Neural cell (in vitro differentiated cells): ENCODE measurements at regions not wholly inside any gene's neighbourhood (a gene's known extent, or its start where the extent isn't known, plus 50 kb on each side); places are given as distances from the start of the nearest gene placed in this dataset.
"Not testable (repeated sequence)": the region's sequence is repeated elsewhere in the genome, so short reads cannot be mapped to it uniquely, and the experiment has no call there.

Experiments
- H2AFZ ChIP-seq: fragments of 200-600, 300-800 bp; sonication (generic), shearing (Covaris generic); 2 replicates; pipeline ENCODE4 v1.6.0; 2014; ENCODE audit warnings: low read depth, mild to moderate bottlenecking, antibody characterized with exemption, low read length, moderate library complexity
- H3F3A ChIP-seq: fragments of 200-600 bp; shearing (Covaris generic); 2 replicates; pipeline ENCODE4 v1.6.1; 2016; ENCODE audit warnings: mild to moderate bottlenecking, moderate library complexity, mixed read lengths, antibody characterized with exemption, low read length; ENCODE audit not compliant: insufficient read depth, poor library complexity, severe bottlenecking
- H3K27ac ChIP-seq: fragments of 200-600, 300-800 bp; sonication (generic), shearing (Covaris generic); 2 replicates; pipeline ENCODE4 v1.5.1; 2014; ENCODE audit warnings: mild to moderate bottlenecking, low read length, moderate library complexity
- H3K27me3 ChIP-seq: fragments of 300-800, 200-600 bp; sonication (generic), shearing (Covaris generic); 2 replicates; pipeline ENCODE4 v1.6.0; 2014; ENCODE audit warnings: mild to moderate bottlenecking, low read depth, low read length, moderate library complexity; ENCODE audit not compliant: insufficient read depth
- H3K36me3 ChIP-seq: fragments of 300-800, 200-600 bp; sonication (generic), shearing (Covaris generic); 2 replicates; pipeline ENCODE4 v1.5.1; 2014; ENCODE audit warnings: mild to moderate bottlenecking, antibody characterized with exemption, low read length, moderate library complexity; ENCODE audit not compliant: insufficient read depth
- H3K4me2 ChIP-seq: fragments of 300-800, 200-600 bp; sonication (generic), shearing (Covaris generic); 2 replicates; pipeline ENCODE4 v1.6.0; 2014; ENCODE audit warnings: mild to moderate bottlenecking, low read length
- H3K4me3 ChIP-seq: fragments of 300-800, 200-600 bp; sonication (generic), shearing (Covaris generic); 2 replicates; pipeline ENCODE4 v1.5.1; 2014; ENCODE audit warnings: mild to moderate bottlenecking, low read length, moderate library complexity
- H3K79me2 ChIP-seq: fragments of 200-600 bp; shearing (Covaris generic); replicated peaks from 2 replicates; pipeline ENCODE4 v1.6.0; 2014; ENCODE audit warnings: mild to moderate bottlenecking, low read length, moderate library complexity; ENCODE audit not compliant: insufficient read depth
- H3K9ac ChIP-seq: fragments of 300-800, 200-600 bp; sonication (generic), shearing (Covaris generic); 2 replicates; pipeline ENCODE4 v1.6.1; 2016; ENCODE audit warnings: mild to moderate bottlenecking, low read length, mixed read lengths
- H3K9me2 ChIP-seq: fragments of 200-600 bp; shearing (Covaris generic); 2 replicates; pipeline ENCODE4 v1.6.1; 2016; ENCODE audit warnings: mild to moderate bottlenecking, low read length, mixed read lengths; ENCODE audit not compliant: insufficient read depth
- H3K9me3 ChIP-seq: fragments of 200-600, 300-800 bp; sonication (generic), shearing (Covaris generic); 2 replicates; pipeline ENCODE4 v1.6.1; 2016; ENCODE audit warnings: mild to moderate bottlenecking, mixed run types, low read length, moderate library complexity, mixed read lengths
- H4K20me1 ChIP-seq: fragments of 200-600 bp; shearing (Covaris generic); 2 replicates; pipeline ENCODE4 v1.6.1; 2016; ENCODE audit warnings: mild to moderate bottlenecking, mixed run types; ENCODE audit not compliant: insufficient read depth
- EP300 ChIP-seq: fragments of 450-650 bp; conservative IDR thresholded peaks from 2 replicates; pipeline ENCODE4 v1.6.1; 2014; ENCODE audit warnings: antibody characterized with exemption, mild to moderate bottlenecking, moderate library complexity; ENCODE audit not compliant: poor library complexity, severe bottlenecking
- EZH2 ChIP-seq: fragments of 200-600, 300-800 bp; shearing (Covaris generic), sonication (generic); IDR thresholded peaks from 2 replicates; pipeline ENCODE4 v1.6.1; 2014; ENCODE audit warnings: antibody characterized with exemption, low read length, borderline replicate concordance, mild to moderate bottlenecking; ENCODE audit not compliant: insufficient read depth, poor library complexity, severe bottlenecking
- MXI1 ChIP-seq: fragments of 450-650 bp; conservative IDR thresholded peaks from 2 replicates; pipeline ENCODE4 v1.6.1; 2014; ENCODE audit warnings: antibody characterized with exemption, mild to moderate bottlenecking; ENCODE audit not compliant: poor library complexity, severe bottlenecking
- POLR2AphosphoS5 ChIP-seq: IDR thresholded peaks from 2 replicates; pipeline ENCODE4 v1.6.1; 2012
- RAD21 ChIP-seq: fragments of 450-650 bp; conservative IDR thresholded peaks from 2 replicates; pipeline ENCODE4 v1.6.1; 2014; ENCODE audit warnings: antibody characterized with exemption, mild to moderate bottlenecking, moderate library complexity
- SMC3 ChIP-seq: fragments of 450-650 bp; conservative IDR thresholded peaks from 2 replicates; pipeline ENCODE4 v1.6.1; 2014; ENCODE audit warnings: antibody characterized with exemption, mild to moderate bottlenecking, moderate library complexity; ENCODE audit not compliant: poor library complexity
- TAF1 ChIP-seq: IDR thresholded peaks from 2 replicates; pipeline ENCODE4 v1.6.1; 2012; ENCODE audit warnings: low read depth
- TF ChIP-seq, protein P1 (sequence below): fragments of 450-650 bp; IDR thresholded peaks from 2 replicates; pipeline ENCODE4 v1.5.1; 2014; ENCODE audit warnings: antibody characterized with exemption, mild to moderate bottlenecking, moderate library complexity; ENCODE audit not compliant: poor library complexity, severe bottlenecking
- TF ChIP-seq, protein P2 (sequence below): IDR thresholded peaks from 2 replicates; pipeline ENCODE4 v1.6.1; 2012; ENCODE audit warnings: borderline replicate concordance

DNA sequence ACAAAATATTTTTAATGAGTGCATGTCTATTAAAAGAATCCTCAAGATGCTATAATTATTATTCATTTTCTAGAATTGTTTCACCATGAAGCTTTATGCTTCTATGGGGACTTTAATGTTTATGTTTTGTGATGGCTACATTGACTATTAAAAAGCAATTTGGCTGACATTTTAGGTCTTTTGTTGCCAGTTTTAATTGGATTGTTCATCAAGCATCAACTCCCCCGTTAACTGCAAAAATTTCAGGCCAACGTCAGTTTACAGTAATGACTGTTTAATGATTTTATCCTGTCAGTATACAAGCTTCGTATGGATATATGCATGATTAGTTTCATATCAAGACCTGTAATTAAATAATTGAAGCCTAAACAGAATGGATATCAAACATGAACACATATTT, 422.8 kb downstream of the SH2D1A start:
- TF ChIP-seq POLR2AphosphoS5 (no peak), MXI1 (no peak), EP300 (no peak), RAD21 (no peak), TAF1 (no peak), SMC3 (no peak), EZH2 (no peak)
- TF ChIP-seq, protein P1, sequence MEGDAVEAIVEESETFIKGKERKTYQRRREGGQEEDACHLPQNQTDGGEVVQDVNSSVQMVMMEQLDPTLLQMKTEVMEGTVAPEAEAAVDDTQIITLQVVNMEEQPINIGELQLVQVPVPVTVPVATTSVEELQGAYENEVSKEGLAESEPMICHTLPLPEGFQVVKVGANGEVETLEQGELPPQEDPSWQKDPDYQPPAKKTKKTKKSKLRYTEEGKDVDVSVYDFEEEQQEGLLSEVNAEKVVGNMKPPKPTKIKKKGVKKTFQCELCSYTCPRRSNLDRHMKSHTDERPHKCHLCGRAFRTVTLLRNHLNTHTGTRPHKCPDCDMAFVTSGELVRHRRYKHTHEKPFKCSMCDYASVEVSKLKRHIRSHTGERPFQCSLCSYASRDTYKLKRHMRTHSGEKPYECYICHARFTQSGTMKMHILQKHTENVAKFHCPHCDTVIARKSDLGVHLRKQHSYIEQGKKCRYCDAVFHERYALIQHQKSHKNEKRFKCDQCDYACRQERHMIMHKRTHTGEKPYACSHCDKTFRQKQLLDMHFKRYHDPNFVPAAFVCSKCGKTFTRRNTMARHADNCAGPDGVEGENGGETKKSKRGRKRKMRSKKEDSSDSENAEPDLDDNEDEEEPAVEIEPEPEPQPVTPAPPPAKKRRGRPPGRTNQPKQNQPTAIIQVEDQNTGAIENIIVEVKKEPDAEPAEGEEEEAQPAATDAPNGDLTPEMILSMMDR = no peak
- TF ChIP-seq, protein P2, sequence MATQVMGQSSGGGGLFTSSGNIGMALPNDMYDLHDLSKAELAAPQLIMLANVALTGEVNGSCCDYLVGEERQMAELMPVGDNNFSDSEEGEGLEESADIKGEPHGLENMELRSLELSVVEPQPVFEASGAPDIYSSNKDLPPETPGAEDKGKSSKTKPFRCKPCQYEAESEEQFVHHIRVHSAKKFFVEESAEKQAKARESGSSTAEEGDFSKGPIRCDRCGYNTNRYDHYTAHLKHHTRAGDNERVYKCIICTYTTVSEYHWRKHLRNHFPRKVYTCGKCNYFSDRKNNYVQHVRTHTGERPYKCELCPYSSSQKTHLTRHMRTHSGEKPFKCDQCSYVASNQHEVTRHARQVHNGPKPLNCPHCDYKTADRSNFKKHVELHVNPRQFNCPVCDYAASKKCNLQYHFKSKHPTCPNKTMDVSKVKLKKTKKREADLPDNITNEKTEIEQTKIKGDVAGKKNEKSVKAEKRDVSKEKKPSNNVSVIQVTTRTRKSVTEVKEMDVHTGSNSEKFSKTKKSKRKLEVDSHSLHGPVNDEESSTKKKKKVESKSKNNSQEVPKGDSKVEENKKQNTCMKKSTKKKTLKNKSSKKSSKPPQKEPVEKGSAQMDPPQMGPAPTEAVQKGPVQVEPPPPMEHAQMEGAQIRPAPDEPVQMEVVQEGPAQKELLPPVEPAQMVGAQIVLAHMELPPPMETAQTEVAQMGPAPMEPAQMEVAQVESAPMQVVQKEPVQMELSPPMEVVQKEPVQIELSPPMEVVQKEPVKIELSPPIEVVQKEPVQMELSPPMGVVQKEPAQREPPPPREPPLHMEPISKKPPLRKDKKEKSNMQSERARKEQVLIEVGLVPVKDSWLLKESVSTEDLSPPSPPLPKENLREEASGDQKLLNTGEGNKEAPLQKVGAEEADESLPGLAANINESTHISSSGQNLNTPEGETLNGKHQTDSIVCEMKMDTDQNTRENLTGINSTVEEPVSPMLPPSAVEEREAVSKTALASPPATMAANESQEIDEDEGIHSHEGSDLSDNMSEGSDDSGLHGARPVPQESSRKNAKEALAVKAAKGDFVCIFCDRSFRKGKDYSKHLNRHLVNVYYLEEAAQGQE = no peak
- no peaks in the 10 kb centered on the region for H3K27me3 ChIP-seq

DNA sequence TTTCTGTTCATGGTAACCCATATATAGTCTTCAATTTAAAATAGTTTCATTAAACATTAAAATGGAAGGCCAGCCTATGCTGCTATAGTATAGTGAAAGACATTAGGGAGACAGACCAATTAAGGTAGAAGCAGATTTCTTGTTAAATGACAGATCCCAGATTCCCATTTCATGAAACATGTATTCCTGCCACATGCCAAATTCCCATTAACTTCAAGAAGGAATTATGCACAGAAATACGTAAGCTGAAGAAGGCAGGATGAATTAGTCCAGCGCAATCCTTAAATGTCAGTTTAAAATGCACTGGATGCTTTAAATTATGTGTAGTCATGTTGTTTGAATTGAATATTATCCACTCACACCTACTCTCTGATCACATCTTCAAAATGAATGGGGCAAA, 424.9 kb downstream of the SH2D1A start:
- Histone ChIP-seq H3K79me2 (no peaks in the 10 kb centered on the region), H3K9me2 (no peaks in the 10 kb centered on the region), H3K9me3 (no peaks in the 10 kb centered on the region), H3K27me3 (no peaks in the 10 kb centered on the region), H3K4me2 (no peak overlapping the region), H2AFZ (no peak overlapping the region), H3F3A (no peaks in the 10 kb centered on the region), H3K4me3 (no peak overlapping the region), H3K9ac (no peak overlapping the region), H3K36me3 (no peaks in the 10 kb centered on the region), H3K27ac (peak overlapping the region; percentile 19), H4K20me1 (no peaks in the 10 kb centered on the region)
- TF ChIP-seq, protein P2 = peak; percentile 92
- no peak for TF ChIP-seq EZH2

More for the DNA sequence above, 422.8 kb downstream of the SH2D1A start:
- Histone ChIP-seq H3F3A (no peaks in the 10 kb centered on the region), H3K27ac (no peak overlapping the region), H3K36me3 (no peaks in the 10 kb centered on the region), H3K4me3 (no peak overlapping the region), H3K79me2 (no peaks in the 10 kb centered on the region), H3K9me2 (no peaks in the 10 kb centered on the region), H3K4me2 (no peak overlapping the region), H3K9ac (no peak overlapping the region), H4K20me1 (no peaks in the 10 kb centered on the region), H3K9me3 (no peaks in the 10 kb centered on the region), H2AFZ (no peak overlapping the region)

DNA sequence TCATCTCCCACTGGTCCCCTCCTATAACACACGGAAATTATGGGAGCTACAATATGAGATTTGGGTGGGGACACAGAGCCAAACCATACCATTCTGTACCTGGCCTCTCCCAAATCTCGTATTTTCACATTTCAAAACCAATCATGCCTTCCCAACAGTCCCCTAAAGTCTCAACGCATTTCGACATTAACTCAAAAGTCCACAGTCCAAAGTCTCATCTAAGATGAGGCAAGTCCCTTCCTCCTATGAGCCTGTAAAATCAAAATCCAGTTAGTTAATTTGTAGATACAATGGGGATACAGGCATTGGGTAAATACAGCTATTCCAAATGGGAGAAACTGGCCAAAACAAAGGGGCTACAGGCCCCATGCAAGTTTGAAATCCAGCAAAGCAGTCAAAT, 441.9 kb downstream of the SH2D1A start:
- H4K20me1 ChIP-seq, H3F3A ChIP-seq, H3K4me3 ChIP-seq, H3K9ac ChIP-seq, H3K27me3 ChIP-seq, H3K79me2 ChIP-seq, H3K4me2 ChIP-seq, H3K9me2 ChIP-seq, H3K36me3 ChIP-seq, H3K27ac ChIP-seq, H3K9me3 ChIP-seq, H2AFZ ChIP-seq: not testable (repeated sequence)

DNA sequence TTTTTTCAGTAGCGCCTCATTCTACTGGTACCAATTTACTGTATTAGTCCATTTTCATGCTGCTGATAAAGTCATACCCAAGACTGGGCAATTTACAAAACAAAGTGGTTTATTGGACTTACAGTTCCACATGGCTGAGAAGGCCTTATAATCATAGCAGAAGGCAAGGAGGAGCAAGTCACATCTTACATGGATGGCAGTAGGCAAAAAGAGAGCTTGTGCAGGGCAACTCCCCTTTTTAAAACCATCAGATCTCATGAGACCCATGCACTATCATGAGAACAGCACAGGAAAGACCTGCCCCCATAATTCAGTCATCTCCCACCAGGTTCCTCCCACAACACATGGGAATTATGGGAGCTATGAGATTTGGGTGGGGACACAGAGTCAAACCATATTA, 443.5 kb downstream of the SH2D1A start:
- not testable (repeated sequence) for H3K9ac ChIP-seq, H3K9me3 ChIP-seq, H3K36me3 ChIP-seq, H2AFZ ChIP-seq, H3K27me3 ChIP-seq, H4K20me1 ChIP-seq, H3K4me2 ChIP-seq, H3K4me3 ChIP-seq, H3F3A ChIP-seq, H3K9me2 ChIP-seq, H3K79me2 ChIP-seq
- H3K27ac ChIP-seq = peak overlapping the region; percentile 82
